ENCODE measurements at regions not wholly inside any gene's neighbourhood (a gene's known extent, or its start where the extent isn't known, plus 50 kb on each side); places are given as distances from the start of the nearest gene placed in this dataset.
"Not testable (repeated sequence)": the region's sequence is repeated elsewhere in the genome, so short reads cannot be mapped to it uniquely, and the experiment has no call there.

- DNase-seq (ENCODE audit: low spot score): no peak
- intact Hi-C loops (cut with DNase I): no loop called here
Observed at GRCh38 chr6:115666997-115667396, 393.7 kb downstream of the FRK start.

GRCh38 chr6:115665310-115665709, 395.4 kb downstream of the FRK start:
- intact Hi-C loops (cut with DNase I): no loop called here
- no peak for DNase-seq (ENCODE audit: low spot score)

DNA sequence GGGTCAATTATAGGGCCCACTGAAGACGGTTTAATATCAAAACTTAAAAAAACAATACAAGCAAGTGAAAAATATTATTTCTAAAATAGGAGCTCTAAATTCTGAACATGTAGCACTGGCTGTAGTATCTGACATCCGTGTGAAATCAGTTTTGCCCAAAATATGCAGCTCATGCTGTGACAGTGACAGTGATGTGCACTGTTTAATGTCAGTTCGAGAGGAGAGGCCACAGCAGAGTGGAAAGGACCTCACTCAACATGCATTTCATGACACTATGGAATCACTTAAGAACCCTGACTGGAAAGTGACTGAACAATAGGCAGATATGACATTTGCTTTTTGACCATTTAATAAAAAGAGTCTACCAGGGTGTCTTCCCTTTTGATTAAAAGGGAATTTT, 397.0 kb downstream of the FRK start:
- intact Hi-C loops (cut with DNase I): no loop called here
- no peak for DNase-seq (ENCODE audit: low spot score)

- intact Hi-C loops (cut with DNase I): no loop called here
- DNase-seq (ENCODE audit: low spot score): no peak
Observed at GRCh38 chr6:115643762-115644161, 416.9 kb downstream of the FRK start.

DNA sequence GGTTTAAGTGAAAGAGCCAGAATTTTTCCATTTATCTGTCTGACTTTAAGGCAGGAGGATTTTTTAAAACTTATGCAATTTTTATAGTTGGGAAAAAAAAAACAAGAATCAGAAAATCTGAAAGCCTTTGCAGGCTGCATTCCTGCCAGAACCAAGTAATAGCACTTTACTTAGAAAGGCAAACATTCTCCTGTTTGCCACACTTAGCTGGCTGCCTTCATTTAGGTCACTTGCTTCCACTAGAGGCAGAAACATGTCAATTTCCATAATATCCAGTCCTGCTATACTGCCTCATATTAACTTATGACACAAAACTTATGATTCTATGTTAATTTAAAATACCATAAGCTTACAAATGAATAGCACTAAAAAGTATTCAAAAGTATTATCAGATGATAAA, 425.8 kb downstream of the FRK start:
- DNase-seq (ENCODE audit: low spot score): no peak
- intact Hi-C loops (cut with DNase I): no loop called here

DNA sequence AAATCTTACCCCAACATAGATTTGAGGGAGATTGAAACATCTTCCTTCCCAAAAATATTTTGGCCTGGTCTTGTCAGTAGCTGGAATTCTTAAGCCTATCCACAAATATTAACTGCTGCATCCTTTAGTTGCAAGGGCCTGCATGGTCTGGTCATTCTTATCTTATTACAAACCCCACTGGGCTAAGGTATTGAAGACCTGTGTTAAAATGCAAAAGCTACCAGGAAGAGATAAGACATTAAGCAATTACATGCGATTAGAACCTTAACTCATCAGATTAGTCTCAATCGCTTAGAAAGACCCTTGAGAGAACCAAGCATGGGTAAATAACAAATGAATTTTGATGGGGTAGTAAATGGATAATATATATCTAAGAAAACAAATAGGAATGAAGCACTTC, 426.6 kb downstream of the FRK start:
- no peak for DNase-seq (ENCODE audit: low spot score)
- intact Hi-C loops (cut with DNase I): no loop called here

DNA sequence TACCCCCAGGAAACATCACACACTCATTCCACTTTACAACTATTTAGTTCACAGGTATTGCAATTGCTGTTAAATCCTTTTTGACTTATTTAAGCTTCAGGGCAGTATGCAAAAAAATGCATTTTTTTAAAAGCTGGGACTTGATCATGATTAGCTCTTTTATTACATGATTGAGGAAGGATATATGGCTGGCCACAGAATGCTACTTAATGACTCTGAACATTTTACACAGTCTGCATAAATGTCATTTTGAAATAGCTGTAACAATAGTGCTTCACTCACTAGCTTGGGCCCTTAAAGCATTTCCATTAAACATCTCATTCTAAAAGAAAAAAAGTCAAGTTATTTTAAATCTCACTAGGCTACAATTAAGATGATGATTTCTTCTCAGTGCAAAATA, 429.7 kb downstream of the FRK start:
- intact Hi-C loops (cut with DNase I): no loop called here
- DNase-seq (ENCODE audit: low spot score): no peak

DNA sequence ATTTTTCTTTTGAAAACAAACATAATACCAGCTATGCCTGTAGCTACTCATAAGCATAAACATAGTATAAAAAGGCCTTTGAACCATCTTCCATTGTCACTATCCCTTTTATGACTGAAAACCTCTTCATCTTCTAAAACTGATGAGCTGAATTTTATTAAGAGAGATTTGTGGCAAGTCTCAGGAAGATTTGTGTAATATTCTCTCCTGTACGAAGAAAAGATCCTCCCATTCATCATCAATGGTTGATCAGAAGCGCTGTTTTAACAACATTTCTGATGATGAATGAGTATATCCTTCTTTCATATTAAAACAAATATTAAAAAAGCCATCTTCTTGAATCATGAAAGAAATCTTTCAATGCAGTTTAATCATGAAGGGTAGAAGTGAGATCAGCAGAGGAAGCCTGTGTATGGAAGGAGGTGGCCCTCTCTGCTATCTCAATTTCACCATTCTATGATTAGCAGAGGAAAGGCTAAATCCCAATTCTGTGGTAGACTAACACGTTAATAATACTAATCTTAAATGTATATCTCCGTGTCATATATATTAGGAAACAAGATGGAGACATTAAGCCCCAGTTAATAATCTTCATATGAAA, 430.2 kb downstream of the FRK start:
- intact Hi-C loops (cut with DNase I): no loop called here

DNA sequence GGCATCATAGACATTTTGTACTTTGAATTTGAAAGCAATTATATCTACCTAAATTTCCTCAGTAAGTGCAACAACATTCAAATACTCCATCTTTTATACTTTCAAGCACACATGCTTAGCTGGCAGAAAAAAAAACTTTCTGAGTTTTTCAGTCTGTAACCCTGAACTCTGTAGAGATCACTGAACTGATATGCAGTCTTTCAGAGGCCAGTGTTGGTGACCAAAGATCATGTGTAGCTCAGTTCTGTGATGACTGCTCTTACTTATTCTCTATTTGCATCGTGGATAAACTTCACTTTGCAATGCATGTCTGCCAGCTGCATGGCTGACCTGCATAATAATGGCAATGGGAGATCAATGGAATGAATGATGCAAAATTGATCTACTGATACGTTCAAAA, 431.3 kb downstream of the FRK start:
- intact Hi-C loops (cut with DNase I): no loop called here
- no peak for DNase-seq (ENCODE audit: low spot score)

More for the DNA sequence above, 430.2 kb downstream of the FRK start:
- DNase-seq (ENCODE audit: low spot score): no peak

- DNase-seq (ENCODE audit: low spot score): no peak
- intact Hi-C loops (cut with DNase I): no loop called here
Observed at GRCh38 chr6:115618256-115618655, 442.4 kb downstream of the FRK start.

GRCh38 chr6:115617031-115617430, 443.7 kb downstream of the FRK start:
- intact Hi-C loops (cut with DNase I): no loop called here
- DNase-seq (ENCODE audit: low spot score): no peak

DNA sequence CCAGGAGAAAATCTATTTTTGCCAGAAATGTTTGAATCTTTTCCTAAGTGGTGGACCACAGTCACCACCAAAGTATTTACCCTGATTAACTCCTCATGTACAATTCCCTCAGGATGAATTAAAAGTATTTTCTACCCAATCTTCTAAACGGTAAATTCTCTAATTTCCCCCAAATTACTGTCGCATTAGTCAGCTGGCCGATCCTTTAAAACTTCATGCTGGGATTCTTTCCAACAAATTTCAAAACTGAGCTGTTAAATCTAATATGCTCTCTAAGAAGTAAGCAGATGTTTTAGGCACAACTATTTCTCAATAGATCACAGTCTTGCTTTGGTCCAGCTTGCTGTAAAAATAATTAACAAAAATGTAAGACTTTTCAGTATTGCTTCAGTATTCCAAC, 447.2 kb downstream of the FRK start:
- intact Hi-C loops (cut with DNase I): no loop called here
- DNase-seq (ENCODE audit: low spot score): no peak

DNA sequence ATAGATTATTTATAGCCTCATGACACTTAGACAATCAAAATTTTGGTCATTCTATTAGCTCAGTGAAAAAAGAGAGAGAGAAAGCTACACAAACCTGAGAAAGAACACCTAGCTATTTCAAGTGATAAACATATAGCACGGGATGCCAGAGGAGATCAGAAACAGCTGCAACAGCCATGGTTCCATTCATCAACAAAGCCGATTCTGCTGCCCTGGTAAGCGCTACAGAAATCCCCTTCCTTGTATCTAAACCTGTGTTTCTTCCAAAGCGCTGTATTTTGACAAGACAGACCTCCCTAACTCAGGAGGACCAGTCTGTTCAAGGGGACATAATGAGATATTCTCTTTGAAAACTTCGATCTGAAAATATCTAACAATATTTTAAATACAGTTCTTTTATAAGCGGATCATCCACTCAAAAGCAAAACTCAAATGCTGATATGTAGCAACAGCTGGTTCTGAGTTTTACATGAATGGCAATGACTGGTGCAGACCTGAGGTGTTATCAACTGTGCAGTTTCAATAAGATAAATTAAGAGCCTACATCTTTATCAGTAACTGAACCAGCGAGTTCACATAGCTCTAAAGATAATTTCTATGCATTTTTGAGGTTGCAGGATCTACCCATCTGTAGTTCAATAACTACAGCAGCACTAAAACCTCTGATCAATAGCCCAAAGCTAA, 447.8 kb downstream of the FRK start:
- no peak for DNase-seq (ENCODE audit: low spot score)
- intact Hi-C loops (cut with DNase I): no loop called here

GRCh38 chr6:115612216-115612615, 448.5 kb downstream of the FRK start:
- intact Hi-C loops (cut with DNase I): no loop called here
- no peak for DNase-seq (ENCODE audit: low spot score)

DNA sequence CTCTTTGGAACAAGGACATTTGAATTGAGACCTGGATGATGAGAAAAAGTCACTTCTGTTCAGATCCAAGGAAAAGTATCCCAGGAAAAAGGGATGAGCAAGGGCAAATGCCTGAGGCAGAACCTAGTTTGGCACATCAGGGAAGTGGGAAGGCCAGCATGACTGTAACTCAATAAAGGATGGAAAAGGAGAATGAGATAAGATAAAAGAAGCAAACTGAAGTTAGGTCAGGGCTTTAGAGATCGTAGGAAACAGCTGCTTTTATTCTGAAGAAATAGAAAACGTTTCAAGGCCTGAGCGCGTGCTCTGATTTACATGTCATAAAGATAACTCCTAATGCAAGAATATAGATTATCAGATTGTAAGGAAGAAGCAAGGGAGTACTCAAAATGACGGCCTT, 450.0 kb downstream of the FRK start:
- intact Hi-C loops (cut with DNase I): no loop called here
- no peak for DNase-seq (ENCODE audit: low spot score)

GRCh38 chr6:115609111-115609510, 451.6 kb downstream of the FRK start:
- intact Hi-C loops (cut with DNase I): no loop called here
- DNase-seq (ENCODE audit: low spot score): no peak

- intact Hi-C loops (cut with DNase I): no loop called here
Observed at GRCh38 chr6:115602466-115602865, 458.2 kb downstream of the FRK start.

GRCh38 chr6:115601509-115601908, 459.2 kb downstream of the FRK start:
- intact Hi-C loops (cut with DNase I): no loop called here

More at GRCh38 chr6:115602466-115602865, 458.2 kb downstream of the FRK start:
- no peak for DNase-seq (ENCODE audit: low spot score)

DNA sequence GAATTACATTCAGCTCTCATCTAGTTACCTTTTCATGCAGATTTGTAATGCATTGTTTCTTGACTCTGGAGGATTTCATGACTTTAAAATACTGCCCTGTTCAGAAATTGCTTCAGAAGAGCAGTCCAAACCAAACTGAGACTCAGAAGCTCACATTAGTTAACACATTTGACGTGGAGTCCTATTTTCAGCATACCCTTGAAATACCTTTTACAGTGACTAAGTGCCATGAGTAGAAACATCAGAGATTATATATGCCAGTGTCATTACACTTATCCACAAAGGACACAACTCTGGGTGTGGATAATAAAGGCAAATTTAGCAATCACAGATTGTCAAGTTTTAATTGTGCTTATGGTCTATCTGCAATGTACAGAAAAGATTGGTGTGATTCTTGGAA, 459.6 kb downstream of the FRK start:
- no peak for DNase-seq (ENCODE audit: low spot score)
- intact Hi-C loops (cut with DNase I): no loop called here

More at GRCh38 chr6:115601509-115601908, 459.2 kb downstream of the FRK start:
- no peak for DNase-seq (ENCODE audit: low spot score)

GRCh38 chr6:115594891-115595290, 465.8 kb downstream of the FRK start:
- intact Hi-C loops (cut with DNase I): no loop called here
- DNase-seq (ENCODE audit: low spot score): no peak

GRCh38 chr6:115592025-115592424, 468.7 kb downstream of the FRK start:
- intact Hi-C loops (cut with DNase I): no loop called here

GRCh38 chr6:115589072-115589471, 471.6 kb downstream of the FRK start:
- intact Hi-C loops (cut with DNase I); DNase-seq (ENCODE audit: low spot score): not testable (repeated sequence)

More at GRCh38 chr6:115592025-115592424, 468.7 kb downstream of the FRK start:
- no peak for DNase-seq (ENCODE audit: low spot score)
